ENCODE measurements at regions not wholly inside any gene's neighbourhood (a gene's known extent, or its start where the extent isn't known, plus 50 kb on each side); places are given as distances from the start of the nearest gene placed in this dataset.

DNA sequence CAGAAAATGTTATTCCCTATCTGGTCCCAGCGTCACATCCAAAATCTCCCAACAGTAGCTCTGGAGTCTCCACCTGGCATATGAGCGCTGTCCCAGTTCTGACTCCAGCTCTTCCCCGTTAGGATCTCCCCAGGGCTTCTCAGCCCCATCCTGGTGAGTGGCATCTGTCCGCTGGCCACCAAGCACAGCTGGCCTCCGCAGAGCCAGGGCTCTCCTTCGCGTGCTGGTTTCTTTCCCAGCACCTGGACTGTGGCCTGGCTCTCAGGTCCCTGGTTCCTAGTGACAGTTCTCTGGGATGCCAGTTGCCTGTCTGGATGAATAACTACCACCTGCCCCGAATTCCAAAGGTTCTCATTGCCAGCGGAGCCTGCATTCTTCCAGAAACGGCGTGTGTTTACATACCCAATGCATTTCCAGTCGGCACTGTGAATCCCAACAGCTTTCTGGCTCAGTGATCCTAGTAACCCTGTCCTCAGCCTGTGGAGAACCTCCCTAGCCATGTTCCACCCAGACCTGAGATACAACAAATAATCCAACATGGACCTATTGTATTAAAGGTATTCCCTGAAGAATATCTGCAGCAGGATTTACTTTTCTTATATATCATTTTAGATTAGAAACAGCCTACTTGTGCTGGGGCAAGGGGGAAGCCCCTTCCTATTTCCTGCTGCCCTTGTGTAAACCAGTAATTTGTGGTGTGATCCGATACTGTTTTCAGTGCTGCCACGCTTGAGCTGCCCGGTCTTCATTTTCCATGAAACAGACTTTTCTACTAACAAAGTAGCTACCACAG is 69.9 kb upstream of the PDE10A start:
- Histone ChIP-seq H3K4me3 (no peak overlapping the region), H3K9ac (no peak overlapping the region), H3K4me1 (no peaks in the 10 kb centered on the region), H3K36me3 (no peaks in the 10 kb centered on the region), H3K27me3 (no peaks in the 10 kb centered on the region), H4K20me1 (no peaks in the 10 kb centered on the region), H3K27ac (no peak overlapping the region), H3K4me2 (no peak overlapping the region), H3K9me3 (replicated peaks in 1 of 11) (peaks cover 0 to 9% (median 7%) of the 10 kb centered on the region in 11 experiments; a peak in 10 of 22 replicates)
- no peak for TF ChIP-seq Cebpa-rat (IDR thresholded peaks at IDR 0.05)

DNA sequence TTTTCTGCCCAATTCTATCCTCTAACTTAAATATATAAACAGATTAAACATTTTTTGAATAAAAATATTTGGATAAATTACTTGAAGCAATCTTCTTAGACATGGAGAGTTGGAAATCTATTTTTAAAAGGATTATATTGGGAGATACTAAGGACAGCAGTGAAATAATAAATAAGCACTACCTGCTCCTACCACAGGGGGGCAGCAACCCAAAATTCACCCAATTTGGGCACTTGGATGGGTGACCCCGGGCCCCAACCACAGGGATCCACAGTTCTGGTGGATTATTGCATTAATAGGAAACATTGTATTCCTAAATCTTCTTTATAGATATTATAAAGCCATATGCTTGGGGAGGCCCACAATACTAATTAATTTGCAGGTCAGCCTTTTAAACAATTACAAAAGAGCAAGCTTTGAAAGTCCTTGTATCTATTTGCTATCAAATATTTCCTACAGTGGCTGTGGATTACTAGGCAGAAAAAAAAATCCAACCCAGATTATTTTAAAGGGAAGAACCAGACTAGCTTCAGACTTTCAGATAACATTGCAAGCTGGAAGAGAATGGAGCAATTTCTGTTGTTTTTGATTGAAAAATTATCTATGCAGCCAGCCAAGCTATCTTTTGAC is 66.4 kb upstream of the PDE10A start:
- no peaks in the 10 kb centered on the region for H3K9me3 ChIP-seq (replicated peaks in 1 of 11)
- H3K4me2 ChIP-seq: no peak overlapping the region
- no peak overlapping the region for H3K27ac ChIP-seq
- no peaks in the 10 kb centered on the region for H3K36me3 ChIP-seq
- H4K20me1 ChIP-seq: no peaks in the 10 kb centered on the region
- no peak overlapping the region for H3K4me3 ChIP-seq
- no peak for TF ChIP-seq Cebpa-rat (IDR thresholded peaks at IDR 0.05)
- H3K9ac ChIP-seq: no peak overlapping the region
- H3K27me3 ChIP-seq: no peaks in the 10 kb centered on the region
- peaks cover 0 to 7% (median 0%) of the 10 kb centered on the region in 10 experiments; a peak in 1 of 20 replicates for H3K4me1 ChIP-seq

DNA sequence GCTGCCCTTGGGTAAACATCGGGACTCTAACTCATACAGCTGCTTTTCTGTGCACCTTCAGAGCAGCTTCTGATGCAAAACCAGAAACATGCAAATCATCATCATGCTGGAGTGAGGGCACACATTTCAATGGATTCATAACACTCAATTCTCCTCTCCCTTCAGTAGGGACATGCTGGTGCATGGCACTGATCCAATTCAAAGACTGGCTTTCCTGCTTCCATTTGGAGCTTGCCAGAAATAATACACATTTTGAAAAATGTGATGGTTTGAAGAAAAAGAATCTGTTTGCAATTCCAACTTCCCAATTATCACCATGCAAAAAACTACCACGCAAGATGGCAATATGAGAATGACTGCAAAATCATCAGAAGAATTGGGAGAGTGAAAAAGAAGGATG is 65.2 kb upstream of the PDE10A start:
- TF ChIP-seq Cebpa-rat (IDR thresholded peaks at IDR 0.05): no peak
- Histone ChIP-seq H3K4me2 (no peak overlapping the region), H3K4me3 (no peak overlapping the region), H3K36me3 (no peaks in the 10 kb centered on the region), H4K20me1 (no peaks in the 10 kb centered on the region), H3K27ac (no peak overlapping the region), H3K27me3 (no peaks in the 10 kb centered on the region), H3K4me1 (peaks cover 0 to 7% (median 0%) of the 10 kb centered on the region in 10 experiments; a peak in 1 of 20 replicates), H3K9me3 (replicated peaks in 1 of 11) (no peaks in the 10 kb centered on the region), H3K9ac (no peak overlapping the region)

DNA sequence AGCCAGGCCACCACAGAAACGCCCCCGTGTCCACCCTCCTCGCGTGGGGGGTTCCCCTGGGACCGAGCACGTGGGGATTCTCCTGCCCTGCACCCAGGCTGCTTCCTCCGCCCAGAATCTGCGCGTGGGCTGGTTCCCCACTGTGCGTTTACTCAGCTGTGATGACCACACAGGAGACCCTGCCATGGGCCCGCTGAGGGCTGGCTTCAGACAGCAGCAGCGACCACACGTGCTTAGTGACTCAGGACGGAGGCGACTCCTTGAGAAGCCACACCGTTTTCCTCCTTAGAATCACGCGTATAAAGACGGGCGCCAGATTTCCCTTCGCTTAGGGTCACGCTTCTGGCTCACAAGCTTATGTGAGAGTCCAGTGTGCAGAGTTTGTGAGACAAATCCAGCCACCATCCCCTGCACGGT is 63.9 kb upstream of the PDE10A start:
- Histone ChIP-seq H3K4me1 (peaks cover 0 to 7% (median 0%) of the 10 kb centered on the region in 10 experiments; a peak in 1 of 20 replicates), H3K9me3 (replicated peaks in 1 of 11) (no peaks in the 10 kb centered on the region), H3K4me2 (no peak overlapping the region; a peak in 1 of 22 replicates), H3K27me3 (no peaks in the 10 kb centered on the region), H3K9ac (no peak overlapping the region), H3K4me3 (no peak overlapping the region), H3K27ac (no peak overlapping the region), H3K36me3 (no peaks in the 10 kb centered on the region), H4K20me1 (no peaks in the 10 kb centered on the region)
- no peak for TF ChIP-seq Cebpa-rat (IDR thresholded peaks at IDR 0.05)

DNA sequence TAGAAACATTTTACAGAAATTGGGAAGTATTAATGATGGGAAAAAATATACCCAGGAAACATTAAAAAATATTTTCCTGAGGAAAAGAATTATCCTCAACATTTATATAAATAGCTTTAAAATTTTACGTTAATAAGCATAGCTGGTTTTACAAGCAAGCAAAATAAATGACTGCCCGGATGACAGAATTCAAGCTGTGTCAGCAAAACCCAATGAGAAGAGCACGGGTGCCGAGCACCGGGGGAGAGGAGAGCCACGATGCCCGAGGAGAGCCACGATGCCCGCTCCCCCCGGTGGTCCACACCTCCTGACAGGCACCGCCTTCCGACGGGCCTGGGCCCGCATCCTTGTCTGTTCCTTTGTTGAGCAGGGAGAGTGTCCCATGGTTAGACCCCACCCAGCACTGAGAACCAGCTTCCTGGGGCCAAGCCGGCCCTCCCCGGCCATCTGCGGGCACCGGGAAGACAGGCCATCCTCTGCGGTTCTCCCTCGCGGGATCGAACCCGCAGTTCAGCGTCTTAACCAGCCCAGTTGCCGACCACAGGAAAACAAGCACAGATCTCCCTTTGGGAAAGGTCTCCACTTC is 63.3 kb upstream of the PDE10A start:
- Histone ChIP-seq H3K9me3 (replicated peaks in 1 of 11) (no peaks in the 10 kb centered on the region), H3K9ac (no peak overlapping the region), H4K20me1 (no peaks in the 10 kb centered on the region), H3K27me3 (no peaks in the 10 kb centered on the region), H3K4me1 (peaks cover 0 to 7% (median 0%) of the 10 kb centered on the region in 10 experiments; a peak in 1 of 20 replicates), H3K4me2 (no peak overlapping the region; a peak in 1 of 22 replicates), H3K36me3 (no peaks in the 10 kb centered on the region), H3K27ac (no peak overlapping the region), H3K4me3 (no peak overlapping the region)
- TF ChIP-seq Cebpa-rat (IDR thresholded peaks at IDR 0.05): no peak

DNA sequence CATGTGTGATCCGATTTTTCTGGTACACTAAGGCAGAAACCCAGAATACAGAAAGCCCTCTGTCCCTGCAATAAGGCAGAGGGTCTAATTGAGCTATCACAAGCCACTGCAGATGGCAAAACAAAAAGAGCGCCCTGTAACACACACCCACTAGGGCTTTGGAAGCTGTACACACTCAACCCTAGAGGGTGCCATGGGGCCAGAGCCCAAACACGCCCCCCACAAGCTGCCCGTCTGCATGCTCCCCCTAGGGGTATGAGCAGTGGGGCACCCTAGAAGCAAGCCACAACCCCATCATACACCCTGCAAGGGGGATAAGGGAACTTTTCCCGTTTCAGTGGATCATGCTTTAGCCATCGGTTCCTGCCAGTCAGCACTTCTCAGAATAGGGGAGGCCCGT is 62.2 kb upstream of the PDE10A start:
- no peaks in the 10 kb centered on the region for H4K20me1 ChIP-seq
- no peak overlapping the region for H3K4me3 ChIP-seq
- H3K4me1 ChIP-seq: peaks cover 0 to 7% (median 0%) of the 10 kb centered on the region in 10 experiments; a peak in 1 of 20 replicates
- no peaks in the 10 kb centered on the region for H3K36me3 ChIP-seq
- TF ChIP-seq Cebpa-rat (IDR thresholded peaks at IDR 0.05): no peak
- H3K27ac ChIP-seq: no peak overlapping the region
- no peak overlapping the region for H3K4me2 ChIP-seq
- H3K27me3 ChIP-seq: no peaks in the 10 kb centered on the region
- no peaks in the 10 kb centered on the region for H3K9me3 ChIP-seq (replicated peaks in 1 of 11)
- H3K9ac ChIP-seq: no peak overlapping the region

DNA sequence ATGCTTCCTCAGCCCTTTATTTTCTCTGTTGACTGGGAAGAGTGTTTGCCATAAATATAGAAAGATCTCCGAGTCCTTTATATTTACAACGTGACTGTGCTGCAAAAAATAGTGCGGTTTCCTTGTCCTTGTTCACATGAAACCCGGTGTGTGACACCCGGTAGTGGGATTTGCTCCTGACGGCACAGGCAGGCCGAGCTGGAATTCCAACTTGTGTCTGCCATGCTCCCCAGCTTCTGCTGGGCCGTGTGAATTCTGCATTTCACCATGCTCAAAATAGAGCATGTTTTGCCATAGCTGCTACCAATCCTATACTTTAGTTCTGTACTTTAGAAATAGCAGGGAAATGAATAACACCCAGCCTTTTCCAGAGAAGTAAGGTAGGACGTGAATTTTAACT is 60.3 kb upstream of the PDE10A start:
- no peak for TF ChIP-seq Cebpa-rat (IDR thresholded peaks at IDR 0.05)
- Histone ChIP-seq H3K27ac (no peak overlapping the region), H3K27me3 (no peaks in the 10 kb centered on the region), H3K9me3 (replicated peaks in 1 of 11) (no peaks in the 10 kb centered on the region), H3K4me2 (no peak overlapping the region), H3K9ac (no peak overlapping the region), H3K4me1 (peaks cover 0 to 10% (median 2%) of the 10 kb centered on the region in 10 experiments; a peak in 5 of 20 replicates), H4K20me1 (no peaks in the 10 kb centered on the region), H3K36me3 (no peaks in the 10 kb centered on the region), H3K4me3 (no peak overlapping the region)

DNA sequence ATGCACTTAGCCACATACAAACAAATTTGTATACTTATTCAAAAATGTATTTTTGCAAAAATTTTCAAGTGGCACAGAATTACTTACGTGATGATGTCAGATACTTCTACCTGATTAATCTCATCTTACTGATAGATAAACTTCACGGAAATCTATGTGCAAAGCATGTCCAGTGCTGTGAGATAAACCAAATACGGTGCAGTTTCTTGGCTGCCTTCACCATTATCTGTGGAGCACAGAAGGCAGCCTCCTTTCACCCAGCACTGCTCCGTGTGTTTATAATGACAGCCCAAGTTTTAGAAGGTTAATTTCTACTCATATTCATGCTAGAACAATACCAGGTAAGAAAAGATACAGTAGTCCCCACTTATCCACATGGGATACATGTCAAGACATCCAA is 59.0 kb upstream of the PDE10A start:
- H3K4me2 ChIP-seq: no peak overlapping the region
- no peak overlapping the region for H3K27ac ChIP-seq
- peaks cover 0 to 17% (median 6%) of the 10 kb centered on the region in 10 experiments; a peak in 7 of 20 replicates for H3K4me1 ChIP-seq
- H3K9ac ChIP-seq: no peak overlapping the region
- no peaks in the 10 kb centered on the region for H3K36me3 ChIP-seq
- no peak overlapping the region for H3K4me3 ChIP-seq
- no peaks in the 10 kb centered on the region for H3K27me3 ChIP-seq
- H4K20me1 ChIP-seq: no peaks in the 10 kb centered on the region
- TF ChIP-seq Cebpa-rat (IDR thresholded peaks at IDR 0.05): no peak
- H3K9me3 ChIP-seq (replicated peaks in 1 of 11): no peaks in the 10 kb centered on the region

DNA sequence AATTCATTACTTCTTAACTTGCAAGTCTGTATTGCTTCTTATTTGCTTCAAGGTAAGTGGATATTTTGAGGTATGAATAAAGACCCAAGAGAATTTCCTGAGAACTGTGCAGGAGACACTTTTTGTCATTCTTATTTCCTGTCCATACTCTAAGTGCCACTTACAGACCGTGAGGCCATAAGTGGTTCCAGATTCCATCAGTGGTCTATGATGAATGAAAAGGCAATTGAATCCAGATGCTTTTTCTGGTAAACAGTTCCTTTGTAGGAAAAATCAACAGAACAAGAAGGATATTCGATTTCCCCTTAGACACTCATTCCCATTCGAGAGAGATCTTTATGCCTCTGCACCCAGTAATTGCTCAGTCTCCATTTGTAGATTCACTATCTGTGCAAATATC is 58.3 kb upstream of the PDE10A start:
- TF ChIP-seq Cebpa-rat (IDR thresholded peaks at IDR 0.05): no peak
- Histone ChIP-seq H4K20me1 (no peaks in the 10 kb centered on the region), H3K9ac (no peak overlapping the region), H3K27ac (no peak overlapping the region), H3K4me1 (peaks cover 0 to 11% (median 6%) of the 10 kb centered on the region in 10 experiments; a peak in 7 of 20 replicates), H3K9me3 (replicated peaks in 1 of 11) (no peaks in the 10 kb centered on the region), H3K4me3 (no peak overlapping the region), H3K36me3 (no peaks in the 10 kb centered on the region), H3K4me2 (no peak overlapping the region), H3K27me3 (no peaks in the 10 kb centered on the region)

All from BLaER1 treated with 17β-estradiol and CSF1 and Interleukin-3, amounts not matched to agents 10 nM and 100 nM (cell line).